ENCODE measurements at regions not wholly inside any gene's neighbourhood (a gene's known extent, or its start where the extent isn't known, plus 50 kb on each side); places are given as distances from the start of the nearest gene placed in this dataset.
"Not testable (repeated sequence)": the region's sequence is repeated elsewhere in the genome, so short reads cannot be mapped to it uniquely, and the experiment has no call there.

DNA sequence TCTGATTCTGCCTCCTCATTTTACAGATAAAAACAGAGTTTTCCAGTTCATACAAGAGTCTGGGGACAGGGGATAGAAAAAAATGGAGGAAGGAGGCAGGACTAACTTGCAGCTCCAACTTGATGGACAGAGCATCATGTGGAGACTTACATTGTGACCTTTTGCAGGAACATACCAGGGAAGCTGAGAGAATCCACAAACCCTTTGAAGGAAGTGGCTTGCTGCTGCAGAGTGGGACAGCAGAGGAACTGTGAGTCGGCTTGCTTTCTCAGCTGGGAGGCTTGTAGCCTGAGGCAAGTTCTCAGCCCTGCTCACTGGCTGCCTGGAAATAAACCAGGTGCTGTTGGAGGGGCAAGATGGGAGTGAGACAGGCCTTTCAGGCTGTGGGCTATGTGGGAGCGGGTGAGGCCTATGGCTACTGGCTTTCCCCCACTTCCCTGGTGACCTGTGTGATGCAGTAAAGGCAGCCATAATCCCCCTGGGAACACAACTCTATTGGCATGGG, 614.4 kb downstream of the KCTD12 start:
- H3K4me2 ChIP-seq (ENCODE audit: control insufficient read depth, extremely low read depth, insufficient read depth, low read depth, low read length) = no peak overlapping the region
- no peak overlapping the region for H3K27ac ChIP-seq (ENCODE audit: control insufficient read depth, insufficient read depth, low read length)
- no peaks in the 10 kb centered on the region for H3K4me1 ChIP-seq (ENCODE audit: control insufficient read depth, extremely low read depth, insufficient read depth, low read length)
- dilution Hi-C loops (cut with MboI; ENCODE audit: extremely low pct_ligation_motif_present, low sequenced_read_pairs) = no loop called here
- no peak overlapping the region for H3K4me3 ChIP-seq (ENCODE audit: control insufficient read depth in 2 of 3, extremely low read depth in 1 of 3, insufficient read depth in 2 of 3, low read depth in 1 of 3, low read length in 3 of 3)
- no peaks in the 10 kb centered on the region for H3K36me3 ChIP-seq (ENCODE audit: control insufficient read depth in 2 of 2, extremely low read depth in 1 of 2, insufficient read depth in 2 of 2, low read length in 2 of 2)
- TF ChIP-seq EZH2 (IDR thresholded peaks at IDR 0.05; ENCODE audit: low read length) = no peak
- TF ChIP-seq, protein P1, sequence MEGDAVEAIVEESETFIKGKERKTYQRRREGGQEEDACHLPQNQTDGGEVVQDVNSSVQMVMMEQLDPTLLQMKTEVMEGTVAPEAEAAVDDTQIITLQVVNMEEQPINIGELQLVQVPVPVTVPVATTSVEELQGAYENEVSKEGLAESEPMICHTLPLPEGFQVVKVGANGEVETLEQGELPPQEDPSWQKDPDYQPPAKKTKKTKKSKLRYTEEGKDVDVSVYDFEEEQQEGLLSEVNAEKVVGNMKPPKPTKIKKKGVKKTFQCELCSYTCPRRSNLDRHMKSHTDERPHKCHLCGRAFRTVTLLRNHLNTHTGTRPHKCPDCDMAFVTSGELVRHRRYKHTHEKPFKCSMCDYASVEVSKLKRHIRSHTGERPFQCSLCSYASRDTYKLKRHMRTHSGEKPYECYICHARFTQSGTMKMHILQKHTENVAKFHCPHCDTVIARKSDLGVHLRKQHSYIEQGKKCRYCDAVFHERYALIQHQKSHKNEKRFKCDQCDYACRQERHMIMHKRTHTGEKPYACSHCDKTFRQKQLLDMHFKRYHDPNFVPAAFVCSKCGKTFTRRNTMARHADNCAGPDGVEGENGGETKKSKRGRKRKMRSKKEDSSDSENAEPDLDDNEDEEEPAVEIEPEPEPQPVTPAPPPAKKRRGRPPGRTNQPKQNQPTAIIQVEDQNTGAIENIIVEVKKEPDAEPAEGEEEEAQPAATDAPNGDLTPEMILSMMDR (optimal IDR thresholded peaks at IDR 0.05 in 1 of 3, IDR thresholded peaks at IDR 0.05 in 1 of 3, conservative IDR thresholded peaks at IDR 0.05 in 1 of 3; ENCODE audit: extremely low read depth in 1 of 3, insufficient read depth in 2 of 3, low read length in 3 of 3) = no peak
- no peak overlapping the region for H3K9ac ChIP-seq (ENCODE audit: control insufficient read depth, extremely low read depth, insufficient read depth, low read length)
- H2AFZ ChIP-seq (ENCODE audit: control insufficient read depth, low read length) = no peak overlapping the region
- H4K20me1 ChIP-seq (ENCODE audit: control insufficient read depth, extremely low read depth, insufficient read depth, low read length) = no peaks in the 10 kb centered on the region
- DNase-seq (ENCODE audit: low read depth, low spot score) = no peak
- H3K9me1 ChIP-seq (ENCODE audit: control insufficient read depth, extremely low read depth, insufficient read depth, low read length) = no peaks in the 10 kb centered on the region
- no peaks in the 10 kb centered on the region for H3K79me2 ChIP-seq (ENCODE audit: control insufficient read depth, insufficient read depth, low read length)
- H3K27me3 ChIP-seq (ENCODE audit: control insufficient read depth, extremely low read depth, insufficient read depth, low read length) = no peaks in the 10 kb centered on the region
- FAIRE-seq = no peak
- no peaks in the 10 kb centered on the region for H3K9me3 ChIP-seq (ENCODE audit: control insufficient read depth, low read depth, low read length)

DNA sequence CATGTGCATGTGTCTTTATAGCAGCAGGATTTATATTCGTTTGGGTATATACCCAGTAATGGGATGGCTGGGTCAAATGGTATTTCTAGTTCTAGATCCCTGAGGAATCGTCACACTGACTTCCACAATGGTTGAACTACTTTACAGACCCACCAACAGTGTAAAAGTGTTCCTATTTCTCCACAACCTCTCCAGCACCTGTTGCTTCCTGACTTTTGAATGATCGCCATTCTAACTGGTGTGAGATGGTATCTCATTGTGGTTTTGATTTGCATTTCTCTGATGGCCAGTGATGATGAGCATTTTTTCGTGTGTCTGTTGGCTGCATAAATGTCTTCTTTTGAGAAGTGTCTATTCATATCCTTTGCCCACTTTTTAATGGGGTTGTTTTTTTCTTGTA, 617.9 kb downstream of the KCTD12 start:
- H3K36me3 ChIP-seq (ENCODE audit: control insufficient read depth in 2 of 2, extremely low read depth in 1 of 2, insufficient read depth in 2 of 2, low read length in 2 of 2); dilution Hi-C loops (cut with MboI; ENCODE audit: extremely low pct_ligation_motif_present, low sequenced_read_pairs); H3K9ac ChIP-seq (ENCODE audit: control insufficient read depth, extremely low read depth, insufficient read depth, low read length): not testable (repeated sequence)

DNA sequence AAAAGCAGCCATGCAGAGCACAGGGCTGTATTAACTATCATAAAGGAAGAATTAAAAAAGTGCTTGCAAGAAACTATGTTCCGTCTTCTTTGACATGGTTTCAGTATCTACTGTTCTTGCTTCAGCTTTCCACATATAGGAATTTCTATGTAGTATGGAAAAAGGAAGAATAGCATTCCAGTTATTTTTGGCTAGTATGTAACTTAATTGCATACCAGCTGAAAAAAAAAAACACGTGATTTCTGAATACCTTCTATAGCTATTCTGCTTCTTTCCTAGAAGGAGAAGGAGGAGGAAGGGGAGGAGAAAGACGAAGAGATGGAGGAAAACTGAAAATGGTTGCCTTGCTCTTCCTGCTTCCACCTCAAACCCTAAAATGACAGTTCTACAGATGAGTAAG, 619.0 kb downstream of the KCTD12 start:
- no peaks in the 10 kb centered on the region for H3K9me3 ChIP-seq (ENCODE audit: control insufficient read depth, low read depth, low read length)
- no peaks in the 10 kb centered on the region for H3K27me3 ChIP-seq (ENCODE audit: control insufficient read depth, extremely low read depth, insufficient read depth, low read length)
- DNase-seq (ENCODE audit: low read depth, low spot score) = no peak
- H3K4me2 ChIP-seq (ENCODE audit: control insufficient read depth, extremely low read depth, insufficient read depth, low read depth, low read length) = no peak overlapping the region
- no peak overlapping the region for H3K27ac ChIP-seq (ENCODE audit: control insufficient read depth, insufficient read depth, low read length)
- dilution Hi-C loops (cut with MboI; ENCODE audit: extremely low pct_ligation_motif_present, low sequenced_read_pairs) = no loop called here
- H2AFZ ChIP-seq (ENCODE audit: control insufficient read depth, low read length) = no peak overlapping the region
- H3K9me1 ChIP-seq (ENCODE audit: control insufficient read depth, extremely low read depth, insufficient read depth, low read length) = no peaks in the 10 kb centered on the region
- H3K9ac ChIP-seq (ENCODE audit: control insufficient read depth, extremely low read depth, insufficient read depth, low read length) = no peak overlapping the region
- no peaks in the 10 kb centered on the region for H3K79me2 ChIP-seq (ENCODE audit: control insufficient read depth, insufficient read depth, low read length)
- no peaks in the 10 kb centered on the region for H3K4me1 ChIP-seq (ENCODE audit: control insufficient read depth, extremely low read depth, insufficient read depth, low read length)
- FAIRE-seq = no peak
- H4K20me1 ChIP-seq (ENCODE audit: control insufficient read depth, extremely low read depth, insufficient read depth, low read length) = no peaks in the 10 kb centered on the region
- H3K4me3 ChIP-seq (ENCODE audit: control insufficient read depth in 2 of 3, extremely low read depth in 1 of 3, insufficient read depth in 2 of 3, low read depth in 1 of 3, low read length in 3 of 3) = no peak overlapping the region
- H3K36me3 ChIP-seq (ENCODE audit: control insufficient read depth in 2 of 2, extremely low read depth in 1 of 2, insufficient read depth in 2 of 2, low read length in 2 of 2) = no peaks in the 10 kb centered on the region
- TF ChIP-seq EZH2 (IDR thresholded peaks at IDR 0.05; ENCODE audit: low read length) = no peak
- TF ChIP-seq, protein P1 (optimal IDR thresholded peaks at IDR 0.05 in 1 of 3, IDR thresholded peaks at IDR 0.05 in 1 of 3, conservative IDR thresholded peaks at IDR 0.05 in 1 of 3; ENCODE audit: extremely low read depth in 1 of 3, insufficient read depth in 2 of 3, low read length in 3 of 3) = no peak

More for the DNA sequence above, 617.9 kb downstream of the KCTD12 start:
- not testable (repeated sequence) for H3K4me1 ChIP-seq (ENCODE audit: control insufficient read depth, extremely low read depth, insufficient read depth, low read length); H3K79me2 ChIP-seq (ENCODE audit: control insufficient read depth, insufficient read depth, low read length); H3K4me2 ChIP-seq (ENCODE audit: control insufficient read depth, extremely low read depth, insufficient read depth, low read depth, low read length); H3K27me3 ChIP-seq (ENCODE audit: control insufficient read depth, extremely low read depth, insufficient read depth, low read length); H3K9me3 ChIP-seq (ENCODE audit: control insufficient read depth, low read depth, low read length); H2AFZ ChIP-seq (ENCODE audit: control insufficient read depth, low read length); H4K20me1 ChIP-seq (ENCODE audit: control insufficient read depth, extremely low read depth, insufficient read depth, low read length); DNase-seq (ENCODE audit: low read depth, low spot score); H3K27ac ChIP-seq (ENCODE audit: control insufficient read depth, insufficient read depth, low read length); H3K4me3 ChIP-seq (ENCODE audit: control insufficient read depth in 2 of 3, extremely low read depth in 1 of 3, insufficient read depth in 2 of 3, low read depth in 1 of 3, low read length in 3 of 3); FAIRE-seq; H3K9me1 ChIP-seq (ENCODE audit: control insufficient read depth, extremely low read depth, insufficient read depth, low read length)
